Stimulated activated CD8-positive, alpha-beta memory T cell treated with anti-CD3 and anti-CD28 coated beads, Interleukin-12 subunit alpha, Interleukin-12 subunit beta, amount 100 ng/mL, for 24 hours (primary cell): ENCODE measurements at regions not wholly inside any gene's neighbourhood (a gene's known extent, or its start where the extent isn't known, plus 50 kb on each side); places are given as distances from the start of the nearest gene placed in this dataset.

Experiments
- DNase-seq: peaks from one replicate; pipeline ENCODE4 v3.0.0-alpha.2; 2020; ENCODE audit errors: extremely low read depth

DNA sequence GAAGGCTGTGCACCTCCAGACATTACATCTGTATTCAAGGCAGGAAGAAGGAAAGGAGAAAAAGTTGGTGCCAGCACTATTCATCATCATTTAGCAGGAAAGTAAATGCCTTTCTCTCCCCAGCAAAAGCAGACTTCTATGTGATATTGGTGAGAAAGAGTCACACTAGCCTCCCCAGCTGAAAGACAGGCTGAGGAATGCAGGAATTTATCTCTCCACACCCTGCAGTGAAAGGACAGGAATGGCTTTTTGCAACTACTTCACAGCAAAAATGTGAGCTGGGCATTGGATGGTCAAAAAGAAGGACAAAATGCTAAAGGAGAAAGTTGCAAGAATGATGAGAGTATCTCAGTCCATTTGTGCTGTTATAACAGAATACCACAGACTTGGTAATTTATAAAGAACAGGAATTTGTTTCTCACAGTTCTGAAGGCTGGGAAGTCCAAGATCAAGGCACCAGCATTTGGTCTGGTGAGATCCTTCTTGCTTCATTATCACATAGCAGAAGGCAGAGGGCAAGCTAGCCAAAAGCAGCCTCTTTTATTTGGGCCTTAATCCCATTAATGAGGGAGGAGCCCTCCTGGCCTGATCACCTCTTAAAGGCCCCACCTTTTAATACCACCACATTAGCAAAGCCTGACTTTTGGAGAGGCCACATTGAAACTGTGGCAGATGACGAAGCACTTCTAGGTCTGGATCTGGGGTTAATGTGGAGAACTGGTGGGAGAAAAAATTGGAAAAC lies 388.1 kb upstream of the SLC14A2 start:
- DNase-seq: no peak

DNA sequence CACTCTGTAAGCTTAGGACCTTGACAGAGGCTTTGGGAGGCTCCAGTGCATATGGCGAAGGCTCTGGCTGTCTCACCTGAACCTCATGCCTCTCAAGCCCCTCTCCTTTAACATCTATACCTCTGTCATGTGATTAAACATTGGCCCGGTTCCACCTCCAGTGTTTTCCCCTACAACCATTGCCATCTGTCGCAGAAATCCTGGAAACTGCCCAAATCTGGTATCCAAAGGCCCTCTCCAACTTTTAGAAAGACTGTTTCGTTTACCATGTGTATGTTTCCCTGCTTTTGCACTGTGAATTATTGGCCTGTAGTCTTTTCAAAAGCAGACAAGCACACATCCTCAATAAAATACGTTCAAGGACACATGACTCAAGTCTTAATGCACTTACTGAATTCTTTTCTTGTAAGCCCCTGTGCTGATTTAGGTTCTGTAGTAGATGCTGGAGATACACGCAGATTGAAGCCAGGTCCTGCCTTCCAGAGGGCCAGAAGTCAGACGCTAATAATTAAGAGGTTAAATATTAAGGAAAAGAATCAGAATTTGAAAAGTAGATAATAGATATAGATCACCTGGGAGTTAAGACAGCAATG lies 386.4 kb upstream of the SLC14A2 start:
- no peak for DNase-seq

DNA sequence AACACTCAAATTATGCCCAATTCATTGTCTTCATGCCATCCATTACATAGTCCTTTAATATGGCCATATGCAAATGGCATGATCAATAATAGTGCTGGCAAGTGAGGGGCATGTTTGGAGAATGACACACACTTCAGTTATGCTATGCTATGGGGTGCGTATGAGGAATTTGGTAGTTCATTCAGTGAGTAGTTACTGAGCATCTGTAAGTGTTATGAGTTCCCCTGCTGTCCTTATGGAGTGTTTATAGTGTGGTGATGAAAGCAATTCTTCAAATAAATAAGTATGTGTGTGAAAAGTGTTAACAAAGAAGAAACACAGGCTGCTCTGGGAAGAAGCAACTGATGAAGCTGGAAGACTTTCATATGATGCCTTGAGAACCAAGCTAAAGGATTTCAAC lies 383.7 kb upstream of the SLC14A2 start:
- DNase-seq: no peak

DNA sequence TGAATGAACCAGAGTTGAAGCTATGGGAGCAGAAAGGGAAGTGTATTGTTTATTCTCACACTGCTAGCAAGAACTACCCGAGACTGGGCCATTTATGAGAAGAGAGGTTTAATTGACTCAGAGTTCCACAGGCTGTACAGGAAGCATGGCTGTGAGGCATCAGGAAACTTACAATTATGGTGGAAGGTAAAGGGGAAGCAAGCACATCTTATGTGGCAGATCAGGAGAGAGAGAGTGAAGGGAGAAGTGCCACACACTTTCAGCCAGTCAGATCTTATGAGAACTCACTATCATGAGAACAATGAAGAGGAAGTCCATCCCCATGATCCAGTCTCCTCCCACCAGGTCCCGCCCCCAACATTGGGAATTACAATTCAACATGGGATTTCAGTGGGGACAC lies 383.2 kb upstream of the SLC14A2 start:
- DNase-seq: no peak

DNA sequence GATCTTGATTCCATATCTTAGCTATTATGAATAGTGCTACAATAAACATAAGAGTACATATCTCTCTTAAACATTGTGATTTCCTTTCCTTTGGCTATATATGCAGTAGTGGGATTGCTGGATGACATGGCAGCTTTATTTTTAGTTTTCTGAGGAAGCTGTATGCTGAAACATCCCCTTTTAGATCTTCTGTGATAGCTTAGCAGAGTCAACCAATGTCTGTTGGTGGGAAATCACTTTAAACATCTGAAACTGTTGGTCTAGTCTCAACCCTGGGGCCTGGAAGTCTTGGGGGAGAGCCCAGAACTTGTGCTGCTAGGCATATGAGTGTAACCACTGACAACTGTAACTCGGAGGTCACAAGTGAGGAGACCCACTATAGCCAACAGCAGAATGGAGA lies 378.6 kb upstream of the SLC14A2 start:
- no peak for DNase-seq

DNA sequence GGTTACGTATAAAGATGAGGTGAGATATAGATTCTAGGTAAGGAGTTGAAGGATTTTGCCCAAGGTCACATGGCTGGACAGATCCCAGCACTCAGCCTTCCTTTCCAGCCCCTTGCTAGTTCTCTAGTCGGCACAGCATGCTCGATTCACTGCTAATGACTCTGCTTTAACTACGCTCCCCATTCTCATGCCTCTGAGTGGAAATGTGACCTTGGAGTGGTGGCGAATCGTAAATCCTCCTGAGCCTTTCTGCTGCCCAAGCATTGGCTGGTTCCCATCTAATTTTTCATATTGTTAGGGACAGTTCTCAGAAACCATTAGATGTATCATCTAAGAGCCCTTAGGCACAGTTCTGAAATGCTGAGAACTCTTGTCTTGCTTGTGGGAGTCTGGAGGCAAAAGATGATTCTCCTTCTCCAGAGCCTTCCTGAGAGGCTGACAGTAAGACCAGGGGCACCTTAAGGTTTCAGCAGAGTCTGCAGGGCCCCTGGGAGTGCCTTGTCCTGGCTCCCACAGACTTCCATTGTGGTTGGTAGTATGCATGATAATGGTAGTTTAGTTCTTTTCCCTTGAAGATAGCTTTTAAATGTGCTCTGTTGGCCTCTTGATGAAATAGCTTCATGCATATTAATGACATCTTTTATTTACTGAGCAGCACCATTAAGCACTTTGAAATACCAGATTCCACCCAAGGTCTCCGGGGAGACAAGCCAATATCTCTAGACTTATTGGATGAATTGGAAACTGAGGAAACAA lies 377.8 kb upstream of the SLC14A2 start:
- no peak for DNase-seq

DNA sequence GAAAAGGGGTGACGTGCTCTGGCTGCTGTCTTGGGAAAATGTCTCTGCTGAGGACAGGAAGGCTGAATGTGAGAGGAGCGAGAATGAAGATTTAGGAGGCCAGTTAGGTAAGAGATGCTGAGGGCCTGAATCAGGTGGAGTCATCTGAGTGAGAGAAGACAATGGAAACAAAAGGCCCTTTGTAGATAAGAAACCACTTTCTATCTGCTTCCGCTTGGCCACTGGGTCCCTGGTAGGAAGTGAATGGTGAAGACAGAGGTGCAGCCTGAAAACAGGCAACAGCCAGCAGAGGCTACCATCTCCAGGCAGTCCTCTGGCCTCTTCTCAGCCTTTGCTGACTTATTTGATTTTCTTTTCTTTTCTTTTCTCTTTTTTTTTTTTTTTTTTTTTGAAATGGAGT lies 374.0 kb upstream of the SLC14A2 start:
- no peak for DNase-seq

DNA sequence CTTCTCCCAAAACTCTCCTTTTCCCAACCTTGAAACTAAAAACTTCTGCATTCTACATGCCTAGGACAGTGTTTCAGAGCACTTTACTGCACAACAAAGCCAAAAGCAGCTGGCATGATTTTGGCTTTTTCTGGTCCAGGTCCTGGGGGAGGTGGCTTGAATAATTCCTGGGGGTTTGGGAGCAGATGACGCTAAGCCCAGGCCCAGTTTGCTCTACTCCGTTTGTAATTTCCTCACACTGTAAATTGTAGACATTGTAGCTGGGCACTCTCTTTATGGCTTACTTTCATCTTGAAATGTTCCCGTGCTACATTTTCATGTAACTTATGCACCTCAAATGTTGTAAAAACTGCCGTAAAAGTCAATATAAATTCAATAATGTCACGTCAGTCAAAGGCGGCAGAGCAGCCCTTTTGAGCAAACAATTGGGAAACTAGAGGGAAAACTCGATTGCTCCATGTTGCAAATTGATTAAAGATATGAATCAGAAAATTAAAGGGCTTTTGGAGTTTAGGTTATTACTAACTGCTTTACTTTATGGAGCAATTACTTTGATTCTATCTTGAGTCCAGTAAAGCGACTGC lies 373.2 kb upstream of the SLC14A2 start:
- DNase-seq: no peak

DNA sequence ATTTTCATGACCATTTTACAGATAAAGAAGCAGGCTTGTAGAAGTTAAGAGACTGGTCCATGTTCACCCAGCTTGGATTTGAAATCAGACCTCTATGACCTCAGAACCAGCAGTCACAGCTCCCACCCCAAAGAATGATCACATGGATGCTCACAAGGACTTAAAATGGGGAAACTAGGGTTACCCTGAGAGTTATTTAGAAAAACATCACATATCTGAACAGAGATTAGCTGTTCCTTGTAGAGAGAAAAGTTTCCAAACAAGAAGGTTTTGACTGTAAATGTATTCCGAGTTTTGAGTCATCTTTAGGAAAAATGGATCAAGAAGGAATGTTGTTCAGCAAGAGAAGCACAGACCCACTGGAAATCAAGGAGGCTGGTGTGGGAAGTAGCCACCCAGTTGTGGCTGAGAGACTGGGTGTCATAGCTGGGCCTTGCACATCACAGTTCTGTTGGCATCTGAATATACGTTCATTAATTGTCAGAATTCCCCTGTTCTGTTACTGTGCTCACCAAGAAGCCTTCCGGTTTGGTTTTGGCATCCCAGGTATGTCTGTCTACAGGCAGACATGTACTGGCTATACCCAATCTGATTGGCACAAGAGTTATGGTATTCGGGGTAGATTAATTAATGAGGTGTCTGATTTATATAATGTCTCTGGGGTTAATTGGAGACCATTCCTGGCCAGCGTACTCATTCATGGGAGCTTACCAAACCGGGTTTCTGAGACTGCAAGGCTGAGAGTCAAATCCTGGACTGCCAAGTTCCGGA lies 371.8 kb upstream of the SLC14A2 start:
- no peak for DNase-seq

DNA sequence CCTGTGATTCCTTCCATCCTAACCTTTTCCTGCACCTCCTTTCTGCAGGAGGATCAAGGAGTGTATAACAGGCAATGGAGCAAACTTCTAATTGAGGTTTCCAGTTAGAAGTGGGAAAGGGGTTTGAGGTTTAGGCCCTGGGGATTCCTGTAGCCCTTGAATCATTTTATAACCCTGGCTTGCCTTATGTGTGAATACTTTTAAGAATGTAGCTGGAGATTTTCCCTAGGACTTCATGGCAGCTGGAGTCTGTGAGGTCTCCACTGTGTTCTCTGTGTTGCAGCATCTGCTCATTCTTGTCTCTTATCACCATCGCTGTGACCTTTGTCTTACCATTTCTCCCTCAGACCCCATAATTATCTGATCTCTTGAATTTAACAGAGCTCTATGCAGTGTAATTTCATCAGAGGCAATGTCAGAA lies 370.2 kb upstream of the SLC14A2 start:
- no peak for DNase-seq

DNA sequence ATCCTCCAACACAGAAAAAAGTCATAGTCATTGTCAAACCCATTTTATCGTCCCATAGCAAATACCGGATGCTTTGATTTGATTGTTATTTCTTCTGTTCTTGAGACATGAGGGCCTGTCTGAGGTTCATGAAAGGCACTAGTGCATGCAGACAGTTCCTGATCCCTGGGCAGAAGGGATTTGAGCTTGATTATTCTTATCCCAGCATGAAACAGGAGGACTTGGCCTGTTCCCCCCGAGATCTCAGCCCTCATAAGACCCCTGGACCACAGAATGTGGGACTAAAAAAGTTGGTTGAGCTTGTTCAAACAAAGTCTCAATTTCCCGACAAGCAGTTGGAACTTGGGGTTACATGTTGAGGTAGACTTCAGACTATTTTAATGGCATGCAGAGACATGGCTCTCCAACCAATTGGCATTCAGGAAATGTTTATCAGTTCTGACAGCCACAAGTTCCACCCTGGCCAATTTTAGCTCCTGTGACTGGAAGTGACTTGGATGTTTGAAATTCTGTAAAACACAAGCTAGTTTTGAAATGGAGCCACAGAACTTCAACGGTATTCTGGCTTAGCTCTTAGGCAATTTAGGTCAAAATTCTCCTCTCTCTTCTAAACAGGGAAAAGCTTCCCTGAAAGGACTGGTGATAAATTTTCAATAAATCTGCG lies 366.9 kb upstream of the SLC14A2 start:
- DNase-seq: no peak

DNA sequence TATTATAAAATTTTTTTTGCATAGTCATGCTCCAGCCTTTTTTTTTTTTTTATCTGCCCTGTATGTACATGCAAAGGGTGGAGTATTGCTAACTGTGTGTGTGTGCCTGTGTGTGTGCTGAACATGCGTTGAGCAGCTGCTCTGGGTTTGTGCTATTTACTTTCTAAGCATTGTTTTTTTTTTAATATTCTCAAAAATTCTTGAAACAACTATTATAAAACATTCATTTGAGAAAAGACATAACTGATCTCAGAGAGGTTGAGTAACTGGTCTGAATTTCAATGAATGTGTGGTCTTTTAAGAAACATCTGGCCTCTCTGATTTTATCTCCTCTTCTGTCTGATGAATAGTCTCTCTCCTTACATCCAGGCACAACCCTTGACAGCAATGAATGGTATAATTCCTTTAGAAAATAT lies 366.0 kb upstream of the SLC14A2 start:
- DNase-seq: no peak

DNA sequence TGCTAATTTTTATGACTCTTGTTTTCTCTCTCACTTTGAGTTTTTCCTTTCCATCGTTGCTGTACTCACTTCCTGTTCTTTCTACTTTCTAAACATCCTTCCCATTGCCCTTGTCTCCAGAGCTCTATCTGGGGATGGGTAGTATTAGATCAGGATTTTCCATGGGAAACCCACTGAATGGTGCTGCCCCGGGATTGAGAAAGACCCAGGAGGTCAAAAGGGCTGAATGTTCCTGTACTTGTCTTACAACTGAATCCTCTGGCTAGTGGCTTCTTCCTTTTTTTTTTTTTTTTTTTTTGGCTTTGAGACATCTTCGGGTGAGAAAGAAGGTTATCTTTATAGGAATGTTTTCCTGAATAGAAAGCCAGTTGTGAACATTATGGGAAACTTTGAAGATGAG lies 364.8 kb upstream of the SLC14A2 start:
- DNase-seq: no peak

DNA sequence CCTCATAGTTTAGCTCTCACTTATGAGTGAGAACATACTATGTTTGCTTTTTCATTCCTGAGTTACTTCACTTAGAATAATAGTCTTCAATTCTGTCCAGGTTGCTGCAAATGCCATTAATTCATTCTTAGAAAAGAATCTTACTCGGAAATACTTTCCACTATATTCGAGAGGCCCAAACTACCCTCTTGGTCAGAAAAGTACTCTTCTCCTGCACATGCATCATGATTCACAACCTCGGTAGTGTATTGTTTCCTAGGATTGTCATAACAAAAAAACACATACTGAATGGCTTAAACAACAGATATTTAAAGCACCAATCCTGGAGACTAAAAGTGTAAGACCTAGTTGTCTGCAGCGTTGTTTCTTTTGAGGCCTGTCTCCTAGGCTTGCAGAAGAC lies 364.0 kb upstream of the SLC14A2 start:
- DNase-seq: no peak

DNA sequence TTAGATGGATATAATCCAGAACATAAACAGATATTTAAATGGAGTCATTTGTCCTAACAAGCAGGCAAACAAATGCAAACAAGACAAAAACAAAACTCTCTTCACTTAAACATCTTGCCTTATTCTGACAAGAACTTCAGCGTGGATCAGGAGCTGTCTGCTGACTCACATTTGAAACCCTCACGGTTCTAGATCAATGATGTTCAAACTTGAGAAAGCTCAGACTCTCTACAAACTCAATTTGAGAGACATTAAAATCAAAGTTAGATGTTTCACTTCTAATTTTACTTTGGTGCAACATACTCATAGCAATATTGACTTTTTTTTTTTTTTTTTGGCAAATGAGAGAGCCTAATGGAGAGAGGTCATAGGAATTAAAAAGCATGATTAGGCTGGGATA lies 362.8 kb upstream of the SLC14A2 start:
- DNase-seq: no peak

DNA sequence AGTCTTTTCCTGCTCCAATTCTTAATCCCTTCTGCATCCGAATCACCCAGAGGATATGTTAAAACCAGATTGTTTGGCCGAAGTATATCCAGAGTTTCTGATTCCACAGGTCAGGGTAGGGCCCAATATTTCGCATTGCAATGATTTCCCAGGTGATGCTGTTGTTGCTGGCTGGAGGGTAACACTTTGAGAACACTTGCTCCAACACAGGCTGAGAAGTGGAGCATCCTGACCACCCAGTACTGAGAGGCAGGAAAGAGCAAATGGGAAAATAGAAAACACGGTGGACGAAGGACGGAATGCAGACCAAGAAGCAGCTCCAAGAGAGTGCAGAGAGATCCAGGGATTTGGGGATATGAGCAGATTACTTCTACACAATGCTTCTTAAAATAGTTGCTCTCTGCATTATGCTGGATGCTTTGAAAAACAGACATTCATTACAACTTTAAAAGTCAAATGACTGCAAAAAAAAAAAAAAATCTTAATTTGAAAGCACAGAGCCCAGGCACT lies 362.2 kb upstream of the SLC14A2 start:
- no peak for DNase-seq

DNA sequence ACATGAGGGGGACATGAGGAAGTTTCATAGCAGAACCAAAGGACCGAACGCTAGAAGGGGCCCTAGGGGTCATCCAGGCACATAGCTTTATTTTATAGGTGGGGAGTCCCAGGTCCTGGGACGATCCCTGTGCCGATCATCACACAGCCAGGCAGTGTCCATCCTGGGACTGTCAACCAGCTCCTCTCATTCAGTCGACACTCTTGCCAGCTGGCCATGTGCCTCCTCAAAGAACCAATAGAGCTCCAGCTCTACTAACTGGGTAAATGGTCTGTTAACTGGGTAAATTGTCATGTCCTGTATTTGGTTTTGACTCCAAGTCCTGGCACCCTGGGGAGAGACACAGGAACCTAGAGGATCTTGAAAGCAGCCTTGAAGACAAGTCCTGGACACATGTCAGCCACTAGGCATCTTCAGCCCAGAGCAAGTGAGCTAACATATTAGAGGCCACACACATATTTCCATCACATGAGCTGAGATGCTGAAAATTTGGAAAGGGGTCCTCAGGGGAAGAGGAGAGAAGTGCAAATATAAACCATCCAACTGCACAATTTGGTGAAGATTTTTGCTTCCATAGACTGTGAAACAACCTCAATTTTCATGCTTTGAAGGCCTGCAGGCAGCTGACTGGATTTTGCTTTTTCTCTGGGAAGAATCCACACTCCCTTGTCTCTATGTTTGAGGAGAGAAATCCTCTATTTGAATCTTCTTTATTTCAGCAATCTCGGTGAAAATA lies 361.1 kb upstream of the SLC14A2 start:
- DNase-seq: no peak

DNA sequence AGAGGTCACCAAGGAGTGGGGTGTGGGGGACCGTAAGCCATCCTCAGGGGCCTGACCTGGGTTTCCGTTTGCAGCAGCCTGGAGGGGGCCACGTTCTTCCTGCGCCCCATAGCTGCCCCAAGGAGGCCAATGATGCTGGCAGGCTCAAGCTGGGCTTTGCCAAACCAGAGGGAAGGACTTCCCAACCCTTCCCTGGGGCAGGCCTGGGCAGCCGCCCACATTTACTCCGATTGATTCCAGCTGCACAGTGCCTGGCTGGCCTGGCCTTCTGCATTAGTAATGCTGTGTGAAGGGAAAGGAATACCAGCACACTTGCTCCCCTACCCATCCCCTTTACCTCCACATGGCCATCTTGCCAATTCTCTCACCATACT lies 360.6 kb upstream of the SLC14A2 start:
- DNase-seq: no peak

DNA sequence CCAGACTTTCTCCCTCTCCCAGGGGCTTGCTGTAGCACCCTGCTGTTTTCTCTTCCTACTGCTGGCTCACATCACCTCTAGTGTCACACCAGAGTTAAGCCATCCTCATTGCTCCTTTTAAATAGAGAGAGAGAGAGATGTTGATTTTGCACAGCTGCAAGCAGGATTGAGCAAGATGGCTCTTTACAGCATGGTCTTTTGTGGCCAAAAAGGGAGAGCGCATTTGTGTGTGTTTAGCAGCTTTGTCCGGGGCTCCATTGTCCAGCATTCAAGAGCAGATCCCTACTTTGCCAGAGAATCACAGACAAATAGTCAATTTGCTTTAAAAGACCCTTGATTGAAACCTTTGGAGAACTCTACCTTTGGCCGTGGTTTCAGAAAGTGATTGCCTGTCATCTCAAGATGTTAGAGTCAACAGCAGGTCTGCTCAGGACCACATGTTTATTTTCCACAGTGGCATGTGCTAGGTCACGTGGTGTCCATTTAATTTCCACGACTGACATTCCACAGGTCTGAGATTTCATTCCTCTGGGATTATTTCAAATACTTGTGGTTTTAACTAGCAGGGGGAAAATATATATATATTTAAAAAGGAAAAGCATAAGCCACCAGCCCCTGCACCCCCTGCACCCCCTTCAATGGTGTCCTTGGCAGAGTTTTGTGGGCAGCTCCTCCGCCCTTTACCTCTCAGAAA lies 359.9 kb upstream of the SLC14A2 start:
- DNase-seq: no peak

DNA sequence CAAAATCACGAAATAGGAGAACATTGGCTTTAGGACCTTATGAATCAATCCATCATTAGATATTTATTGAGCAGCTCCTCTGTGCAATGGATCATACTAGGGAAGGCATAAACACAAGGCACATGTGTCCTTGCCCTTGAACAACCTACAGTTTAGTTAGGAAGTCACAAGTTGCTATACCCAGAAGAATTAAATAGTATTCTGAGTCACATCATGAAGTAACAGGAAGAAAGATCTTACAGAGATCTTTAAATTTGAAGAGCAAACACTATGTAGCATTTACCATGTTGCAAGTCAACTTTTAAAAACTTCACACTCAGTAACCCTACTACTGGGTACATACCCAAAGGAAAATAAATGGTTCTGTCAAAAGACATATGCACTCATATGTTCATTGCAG lies 355.2 kb upstream of the SLC14A2 start:
- no peak for DNase-seq
